ENCODE measurements at regions not wholly inside any gene's neighbourhood (a gene's known extent, or its start where the extent isn't known, plus 50 kb on each side); places are given as distances from the start of the nearest gene placed in this dataset.
"Not testable (repeated sequence)": the region's sequence is repeated elsewhere in the genome, so short reads cannot be mapped to it uniquely, and the experiment has no call there.

- no peak for DNase-seq
Measured at GRCh38 chr10:29730969-29731368, 96.2 kb upstream of the SVIL start.

GRCh38 chr10:29730458-29730857 is 95.7 kb upstream of the SVIL start:
- no peak for DNase-seq

- DNase-seq: no peak
Measured at GRCh38 chr10:29728541-29729049, 93.8 kb upstream of the SVIL start.

GRCh38 chr10:29725927-29726326 is 91.2 kb upstream of the SVIL start:
- not testable (repeated sequence) for DNase-seq

- DNase-seq: no peak
Measured at GRCh38 chr10:29725133-29725720, 90.5 kb upstream of the SVIL start.

- no peak for DNase-seq
Measured at GRCh38 chr10:29723726-29724125, 89.0 kb upstream of the SVIL start.

GRCh38 chr10:29722777-29723176 is 88.0 kb upstream of the SVIL start:
- DNase-seq: no peak

- no peak for DNase-seq
Measured at GRCh38 chr10:29720149-29720548, 85.4 kb upstream of the SVIL start.

GRCh38 chr10:29719281-29719675 is 84.5 kb upstream of the SVIL start:
- DNase-seq: no peak

GRCh38 chr10:29715296-29715695 is 80.5 kb upstream of the SVIL start:
- DNase-seq: no peak

- DNase-seq: peak in 8 of 56 donors; percentile 9 to 42 (median 25)
Measured at GRCh38 chr10:29714096-29714874, 79.5 kb upstream of the SVIL start.

- no peak for DNase-seq
Measured at GRCh38 chr10:29713450-29713849, 78.7 kb upstream of the SVIL start.

GRCh38 chr10:29712108-29712507 is 77.3 kb upstream of the SVIL start:
- DNase-seq: no peak

GRCh38 chr10:29710128-29710527 is 75.4 kb upstream of the SVIL start:
- DNase-seq: no peak

GRCh38 chr10:29709484-29710002 is 74.8 kb upstream of the SVIL start:
- no peak for DNase-seq

GRCh38 chr10:29703271-29703670 is 68.5 kb upstream of the SVIL start:
- peak in 2 of 56 donors; percentile 1 to 9 for DNase-seq

- no peak for DNase-seq
Measured at GRCh38 chr10:29702273-29703164, 67.7 kb upstream of the SVIL start.

- DNase-seq: no peak
Measured at GRCh38 chr10:29701306-29701705, 66.5 kb upstream of the SVIL start.

- no peak for DNase-seq
Measured at GRCh38 chr10:29699621-29700020, 64.8 kb upstream of the SVIL start.

- no peak for DNase-seq
Measured at GRCh38 chr10:29698773-29699490, 64.2 kb upstream of the SVIL start.

GRCh38 chr10:29696581-29696980 is 61.8 kb upstream of the SVIL start:
- DNase-seq: not testable (repeated sequence)
